Fibroblast of skin of left biceps (primary cell): ENCODE measurements at regions not wholly inside any gene's neighbourhood (a gene's known extent, or its start where the extent isn't known, plus 50 kb on each side); places are given as distances from the start of the nearest gene placed in this dataset.
A peak's percentile ranks its signal among the peaks of the same experiment; 100 is the strongest.

ENCODE experiments used
- DNase-seq, 2 experiments: peaks; one replicate each; pipeline ENCODE4 v3.0.0-alpha.2; 2013; ENCODE audit warnings: low read depth in 2 of 2

DNA sequence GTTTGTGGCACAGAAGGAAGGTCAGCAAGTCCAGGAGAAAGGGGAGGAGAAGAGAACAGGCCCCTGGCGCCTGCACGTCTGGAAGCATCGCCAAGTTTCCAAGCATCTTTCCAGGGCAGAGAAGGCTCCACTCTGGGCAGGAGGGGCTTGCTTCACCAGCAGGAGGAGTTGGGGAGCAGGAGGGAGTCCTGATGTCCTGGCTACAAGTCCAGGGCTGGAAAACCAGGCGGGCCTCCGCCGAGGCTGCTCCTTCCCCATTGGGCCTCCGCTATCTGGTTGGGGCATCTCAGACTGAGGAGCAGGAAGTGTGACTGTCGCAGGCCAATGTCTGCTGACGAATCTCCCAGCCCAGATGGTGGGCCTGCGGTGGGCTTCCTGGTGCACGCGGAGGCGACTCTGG lies 421.9 kb downstream of the PREX1 start:
- DNase-seq, result no peak

DNA sequence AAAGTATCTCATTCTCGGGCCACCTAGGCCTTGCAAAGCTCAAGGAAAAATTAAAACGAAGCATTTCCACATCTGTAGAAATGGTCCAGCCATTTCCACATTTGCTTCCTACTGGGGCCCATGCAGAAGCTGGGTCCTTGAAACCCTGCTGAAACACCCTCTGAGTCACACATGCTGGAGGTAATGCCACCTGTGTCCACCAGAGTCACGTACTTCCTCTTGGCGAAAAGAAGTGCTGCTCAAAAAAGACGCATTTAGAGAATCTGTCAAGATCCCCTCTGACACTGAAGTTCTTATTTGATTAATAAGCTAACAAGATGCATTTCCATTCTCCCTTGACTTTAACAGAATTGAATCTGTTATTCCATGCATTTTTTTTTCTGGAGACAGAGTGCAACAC lies 423.2 kb downstream of the PREX1 start:
- no peak for DNase-seq

DNA sequence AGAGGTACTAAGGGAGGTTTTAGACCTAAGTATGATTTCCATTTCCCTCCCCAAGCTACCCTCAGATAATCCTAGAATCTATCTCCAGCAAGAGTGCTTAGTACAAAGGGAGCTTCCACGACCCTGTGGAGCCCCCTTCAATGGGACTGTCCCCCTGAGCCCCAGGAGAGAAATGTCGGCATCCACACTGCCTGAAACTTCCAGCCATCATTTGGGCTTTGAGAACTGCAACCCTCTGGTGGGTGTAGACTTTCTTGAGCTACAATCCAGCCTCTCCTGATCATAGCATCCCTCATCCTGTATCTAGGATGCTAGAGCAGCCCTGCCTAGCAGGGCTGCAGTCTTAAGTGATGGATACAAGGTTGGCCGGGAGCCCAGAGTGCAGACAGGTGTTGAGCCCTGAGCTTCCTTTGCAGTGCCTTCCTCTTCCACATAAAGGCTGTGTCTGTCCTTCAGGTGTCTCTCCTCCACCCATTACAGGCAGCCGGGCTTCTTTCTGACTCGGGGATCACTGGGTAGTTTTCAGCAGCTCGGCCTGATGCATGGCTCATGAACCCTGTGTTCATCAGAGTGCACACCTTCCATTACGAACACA lies 424.5 kb downstream of the PREX1 start:
- no peak for DNase-seq

DNA sequence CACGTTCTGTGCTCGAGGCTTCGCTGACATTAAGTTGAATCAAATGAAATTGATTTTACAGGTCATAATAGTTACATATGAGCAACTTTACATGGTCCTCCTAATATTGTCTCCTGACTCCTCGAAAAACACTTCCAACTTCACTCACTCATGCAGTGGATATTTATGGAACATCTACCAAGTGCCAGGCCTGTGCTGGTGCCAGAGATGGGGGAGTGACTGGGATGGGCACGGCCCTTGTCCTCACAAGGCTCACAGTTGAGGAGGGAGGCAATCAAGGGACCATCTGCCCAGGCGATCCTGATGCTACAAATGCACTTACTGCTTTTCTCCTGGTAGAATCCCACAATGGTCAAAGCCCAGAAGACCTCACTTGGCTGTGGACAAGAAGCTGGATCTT lies 426.4 kb downstream of the PREX1 start:
- DNase-seq, result no peak

DNA sequence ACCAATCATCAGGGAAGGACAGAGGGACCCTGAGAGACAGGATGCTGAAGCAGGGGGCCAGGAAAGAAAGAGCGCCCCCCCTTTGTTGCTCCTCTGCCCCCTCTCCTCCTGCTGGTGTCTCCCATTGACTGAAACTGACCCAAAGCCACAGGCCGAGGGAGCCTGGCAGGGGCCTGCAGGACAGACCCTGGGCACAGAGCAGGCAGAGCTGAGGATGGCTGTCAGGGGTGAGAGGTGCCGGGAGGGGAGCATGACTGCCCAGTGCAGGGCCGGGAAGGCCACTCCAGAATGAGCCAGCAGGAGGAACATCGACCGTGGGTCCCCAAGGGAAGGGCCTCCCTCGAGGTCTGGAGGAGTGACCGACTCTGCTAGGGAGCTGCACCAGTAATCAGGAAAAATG lies 427.8 kb downstream of the PREX1 start:
- DNase-seq, result no peak

DNA sequence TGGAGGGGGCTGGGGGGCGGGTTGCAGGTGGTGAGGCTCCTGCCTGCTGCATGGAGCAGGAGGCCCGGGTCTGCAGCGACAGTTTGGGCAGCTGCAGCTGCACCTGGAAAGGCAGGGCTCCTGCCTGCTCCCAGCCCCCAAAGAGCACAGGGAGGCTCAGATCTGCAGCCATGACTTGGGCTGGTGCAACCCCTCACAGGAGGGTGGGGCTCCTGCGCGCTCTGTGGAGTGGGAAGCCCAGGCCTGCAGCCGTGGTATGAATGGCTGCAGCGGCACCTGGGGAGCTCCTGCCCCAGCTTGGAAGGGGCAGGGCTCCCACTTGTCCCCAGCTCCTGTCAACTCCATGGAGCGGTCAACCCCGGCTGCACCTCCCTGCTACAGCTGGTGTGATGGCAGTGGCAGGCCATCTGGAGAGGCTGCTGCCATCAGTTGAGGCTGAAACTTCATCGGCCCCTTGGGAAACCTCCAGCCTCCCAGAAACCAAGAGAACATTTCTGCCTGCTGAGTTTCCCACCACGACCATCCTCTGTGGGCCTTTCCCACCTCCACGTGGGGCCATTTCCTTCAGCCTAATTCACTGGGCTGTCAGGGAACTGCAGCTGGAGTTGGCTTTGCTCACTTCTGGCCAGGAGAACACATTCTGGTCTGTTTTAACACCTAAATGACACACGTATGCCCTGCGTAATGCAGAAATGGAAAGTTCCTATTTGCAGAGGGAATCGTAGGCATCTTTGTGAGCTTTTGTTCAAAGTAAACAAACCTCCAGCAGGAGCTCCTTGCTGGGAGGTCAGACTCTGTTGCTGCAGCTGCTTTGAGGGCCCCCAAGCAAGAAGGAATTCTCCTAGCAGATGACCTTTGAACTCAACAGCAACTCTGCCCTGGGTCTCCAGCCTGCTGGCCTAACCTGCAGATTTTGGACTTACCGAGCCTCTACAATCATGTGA lies 429.0 kb downstream of the PREX1 start:
- peak in 1 of 2 experiments; percentile 11 for DNase-seq

DNA sequence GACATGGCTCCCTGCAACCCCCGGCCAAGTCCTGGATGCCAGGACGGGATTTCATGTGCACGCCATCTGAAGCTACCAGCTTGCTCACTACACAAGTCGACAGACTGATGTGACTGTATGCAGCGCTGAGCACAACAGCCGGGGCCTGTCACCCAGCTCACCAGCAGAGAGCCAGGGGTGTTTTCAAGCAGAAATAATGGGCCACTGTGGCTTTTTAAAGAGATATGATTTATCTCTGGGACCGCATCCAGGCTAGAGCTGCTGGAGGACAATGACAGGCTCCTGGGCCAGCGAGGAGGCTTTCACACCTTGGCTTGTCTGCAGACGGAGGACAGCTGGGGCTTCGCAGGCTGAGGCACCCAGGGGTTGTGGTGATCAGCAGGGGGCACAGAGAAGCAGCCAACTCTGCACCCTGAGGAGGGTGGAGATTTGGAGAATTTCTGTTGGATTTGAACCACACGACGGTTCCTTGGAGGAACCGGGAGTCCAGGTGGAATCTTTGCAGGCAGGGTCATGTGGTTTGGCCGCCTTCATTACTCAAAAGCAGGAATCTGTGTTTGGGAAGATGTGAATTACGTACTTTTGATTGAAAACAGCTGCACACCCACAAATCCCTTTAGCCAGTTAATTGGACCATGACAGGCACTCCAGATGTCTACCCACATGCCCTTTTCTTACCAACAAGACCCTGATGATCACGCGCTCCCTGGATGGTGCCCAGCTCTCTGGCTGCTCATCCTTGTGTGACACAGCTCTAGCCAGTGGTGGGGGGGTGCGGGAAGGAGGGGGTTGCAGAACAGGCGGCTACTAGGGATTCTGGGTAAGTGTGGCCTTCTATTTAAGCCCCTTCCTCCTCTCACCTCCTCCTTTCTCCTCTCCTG lies 430.6 kb downstream of the PREX1 start:
- peak; percentile 16 to 19 for DNase-seq

DNA sequence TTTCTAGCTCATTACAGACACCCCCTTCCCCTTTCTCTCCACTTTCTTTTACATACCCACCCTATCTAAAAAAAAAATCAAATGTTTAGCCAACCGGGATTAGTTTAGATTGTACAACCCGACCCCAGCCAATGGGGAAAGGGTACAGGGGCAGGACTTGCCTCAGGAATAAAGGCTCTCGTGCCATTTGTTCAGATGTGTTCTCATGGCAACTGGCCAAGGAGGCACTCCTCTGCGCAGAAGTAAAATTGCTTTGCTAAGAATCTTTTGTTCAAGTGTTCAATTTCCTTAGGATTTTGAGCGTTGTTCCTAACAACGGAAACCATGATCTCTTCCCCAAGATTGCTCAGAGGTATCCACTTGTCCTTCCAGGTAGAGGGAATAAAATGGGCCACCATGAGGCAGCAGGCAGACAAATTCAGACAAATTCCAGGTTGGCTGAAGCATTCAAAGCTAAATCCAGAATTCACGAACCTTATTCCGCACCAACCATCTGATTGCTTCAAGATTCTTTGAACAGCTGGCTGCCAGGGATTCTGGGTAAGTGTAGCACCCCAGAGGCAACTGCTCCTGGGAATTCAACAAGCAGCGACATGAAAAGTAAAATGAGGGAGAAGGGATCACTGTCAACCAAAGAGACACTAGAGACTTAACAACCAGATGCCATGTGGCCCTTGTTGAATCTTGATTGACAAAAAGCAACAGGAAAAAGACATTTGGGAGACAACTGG lies 431.8 kb downstream of the PREX1 start:
- DNase-seq, result no peak

DNA sequence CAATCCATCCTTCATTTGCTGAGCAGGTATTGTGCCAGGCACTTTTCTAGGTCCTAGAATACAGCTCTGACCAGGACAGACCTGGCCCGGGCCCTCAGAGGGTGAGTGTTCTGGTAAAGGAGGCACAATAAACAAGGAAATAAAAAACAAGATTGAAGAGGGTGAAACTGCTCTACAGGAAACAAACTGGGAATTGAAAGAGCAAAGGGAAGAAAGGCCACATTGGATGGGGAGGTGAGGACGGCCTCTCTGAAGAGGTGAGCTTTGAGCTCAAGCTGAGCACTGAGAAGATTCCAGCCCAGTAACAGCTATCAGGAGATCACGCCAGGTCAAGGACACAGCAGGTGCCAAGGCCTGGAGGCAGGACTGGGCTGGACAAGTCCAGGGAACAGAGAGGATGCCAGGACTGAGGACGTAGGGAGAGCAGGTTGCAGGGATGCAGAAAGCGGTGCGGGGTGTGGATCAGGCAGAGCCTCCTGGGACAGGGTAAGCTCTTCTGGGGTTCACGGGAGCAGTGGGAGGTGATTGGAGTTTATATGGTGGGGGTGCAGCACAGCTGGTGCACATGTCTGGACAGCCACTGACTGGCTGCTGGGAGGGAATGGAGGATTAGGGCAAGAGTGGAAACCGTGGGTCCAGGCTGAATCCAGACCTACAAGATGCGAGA lies 433.3 kb downstream of the PREX1 start:
- DNase-seq, result no peak

DNA sequence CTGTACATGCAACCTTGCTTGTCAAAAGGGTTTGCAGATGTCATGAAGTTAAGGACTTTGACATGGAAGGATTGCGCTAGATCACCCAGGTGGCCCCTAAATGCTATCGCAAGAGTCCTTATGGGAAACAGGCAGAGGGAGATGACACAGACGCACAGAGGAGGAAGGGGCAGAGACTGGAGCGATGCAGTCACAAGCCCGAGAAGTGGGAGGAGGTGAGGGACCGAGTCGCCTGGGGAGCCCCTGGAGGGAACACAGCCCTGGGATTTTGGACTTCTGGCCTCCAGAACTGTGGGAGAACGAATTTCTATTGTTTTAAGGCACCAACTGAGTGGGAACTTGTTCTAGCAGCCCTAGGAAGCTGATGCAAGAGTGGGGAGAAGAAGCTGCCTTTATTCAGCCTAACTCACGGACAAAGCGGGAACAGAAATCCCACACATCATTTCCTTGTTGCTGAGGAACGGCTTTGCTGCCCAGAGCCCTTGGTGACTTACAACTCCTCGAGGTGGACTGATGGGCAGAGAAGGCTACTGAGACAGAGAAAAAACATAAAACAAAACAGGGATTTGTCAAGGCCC lies 434.0 kb downstream of the PREX1 start:
- no peak for DNase-seq

DNA sequence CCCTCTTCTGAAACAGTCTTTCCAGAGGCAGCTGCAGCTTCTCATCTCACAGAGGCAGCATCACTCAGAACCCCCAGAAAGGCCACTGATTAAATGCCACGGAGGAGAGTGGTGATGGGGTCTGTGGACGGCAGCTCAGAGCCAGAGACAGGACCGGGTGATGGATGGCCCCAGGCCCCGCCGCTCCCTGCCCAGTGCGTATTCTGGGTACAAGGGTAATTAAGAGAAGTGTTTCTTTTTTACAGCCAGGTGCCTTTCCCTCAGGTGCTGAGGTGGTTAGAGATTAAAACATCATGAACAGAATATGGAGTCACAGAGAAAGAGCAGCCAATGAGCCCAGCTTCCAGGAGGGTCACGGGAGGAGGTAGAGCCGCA lies 434.5 kb downstream of the PREX1 start:
- DNase-seq, result no peak

DNA sequence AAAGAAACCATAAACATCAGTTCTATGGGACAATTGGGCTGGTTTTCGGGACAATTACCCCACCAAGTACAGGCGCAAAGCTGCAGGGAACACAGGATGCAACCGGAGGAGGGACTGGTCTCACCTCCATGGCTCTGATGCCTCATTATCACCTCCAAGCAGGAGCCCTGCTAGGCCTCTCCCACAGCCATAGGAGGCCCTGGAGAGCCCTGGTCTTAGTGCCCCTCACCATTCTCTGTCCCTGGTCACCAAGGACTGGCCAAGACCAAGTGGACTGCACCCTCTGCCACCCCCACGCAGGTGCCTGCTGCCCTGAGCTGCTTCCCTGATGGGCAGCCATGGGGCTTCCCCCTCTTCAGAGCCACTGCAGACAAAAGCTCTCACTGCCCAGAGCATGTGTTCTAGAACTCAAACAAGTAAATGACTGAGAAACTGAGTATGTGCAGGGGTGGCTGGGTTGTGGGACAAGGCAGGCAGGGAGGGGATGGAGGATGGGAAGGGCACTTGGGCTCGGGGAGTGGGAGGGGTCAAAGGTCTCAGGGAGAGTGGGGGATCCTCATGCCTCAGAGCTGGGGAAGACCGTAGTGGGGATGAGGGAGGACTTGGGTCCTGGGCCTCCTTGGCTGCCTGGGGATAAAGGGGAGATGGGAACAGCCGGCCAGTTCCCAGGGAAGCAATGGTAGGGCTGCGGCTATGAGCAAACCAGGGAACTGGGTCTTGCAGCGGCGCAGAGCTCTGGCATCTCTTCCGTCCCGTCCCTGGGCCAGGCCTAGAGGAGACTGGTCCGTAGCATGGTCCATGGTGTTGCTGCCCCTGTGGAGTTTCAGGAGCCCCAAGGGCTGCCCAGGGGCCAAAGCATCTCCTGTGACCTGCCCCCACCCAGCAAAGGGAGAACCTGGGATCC lies 435.1 kb downstream of the PREX1 start:
- no peak for DNase-seq

DNA sequence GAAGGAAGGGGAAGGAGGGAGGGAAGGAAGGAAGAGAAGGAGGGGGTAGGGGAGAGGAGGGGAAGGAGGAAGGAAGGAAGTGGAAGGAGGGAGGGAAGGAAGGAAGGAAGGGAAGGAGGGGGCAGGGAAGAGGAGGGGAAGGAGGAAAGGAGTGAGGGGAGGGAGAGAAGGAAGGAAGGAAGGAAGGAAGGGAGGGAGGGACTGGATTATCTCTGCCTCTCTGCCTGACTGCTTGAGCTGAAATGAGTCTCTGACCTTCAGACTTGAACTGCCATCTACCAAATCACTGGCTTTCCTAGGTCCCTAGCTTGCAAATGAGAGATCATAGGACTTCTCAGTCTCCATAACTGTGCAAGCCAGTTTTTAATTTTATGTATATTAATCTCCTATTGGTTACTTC lies 436.8 kb downstream of the PREX1 start:
- no peak for DNase-seq

DNA sequence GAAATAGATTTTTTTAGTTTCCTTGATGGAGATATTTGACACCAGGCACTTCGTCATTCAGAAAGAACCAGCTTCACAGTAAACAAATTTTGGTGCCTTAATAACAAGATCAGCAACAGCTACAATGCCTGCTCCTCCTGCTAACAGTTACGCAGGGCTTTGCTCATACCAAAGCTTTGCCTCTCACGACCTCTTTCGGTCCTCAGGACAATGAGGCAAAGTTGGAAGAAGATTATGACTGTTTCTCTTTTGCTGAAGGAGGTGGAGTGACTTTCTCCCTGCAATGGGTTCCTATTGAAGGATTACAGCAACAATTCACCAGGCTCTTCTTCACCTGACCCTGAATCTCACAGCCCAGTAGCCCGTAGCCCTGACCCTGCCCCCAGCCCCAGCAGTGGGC lies 440.1 kb downstream of the PREX1 start:
- no peak for DNase-seq

DNA sequence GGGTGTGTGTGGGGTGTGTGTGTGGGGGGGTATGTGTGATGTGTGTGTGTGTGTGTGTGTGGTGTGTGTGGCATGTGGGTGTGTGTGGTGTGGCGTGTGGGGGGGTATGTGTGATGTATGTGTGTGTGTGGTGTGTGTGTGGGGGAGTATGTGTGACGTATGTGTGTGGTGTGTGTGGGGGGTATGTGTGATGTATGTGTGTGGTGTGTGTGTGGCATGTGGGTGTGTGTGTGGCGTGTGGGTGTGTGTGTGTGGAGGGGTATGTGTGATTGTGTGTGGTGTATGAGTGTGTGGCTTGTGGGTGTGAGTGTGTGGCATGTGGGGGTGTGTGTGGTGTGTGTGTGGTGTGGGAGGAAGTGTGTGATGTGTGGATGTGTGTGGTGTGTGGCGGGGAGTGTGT lies 442.3 kb downstream of the PREX1 start:
- no peak for DNase-seq

DNA sequence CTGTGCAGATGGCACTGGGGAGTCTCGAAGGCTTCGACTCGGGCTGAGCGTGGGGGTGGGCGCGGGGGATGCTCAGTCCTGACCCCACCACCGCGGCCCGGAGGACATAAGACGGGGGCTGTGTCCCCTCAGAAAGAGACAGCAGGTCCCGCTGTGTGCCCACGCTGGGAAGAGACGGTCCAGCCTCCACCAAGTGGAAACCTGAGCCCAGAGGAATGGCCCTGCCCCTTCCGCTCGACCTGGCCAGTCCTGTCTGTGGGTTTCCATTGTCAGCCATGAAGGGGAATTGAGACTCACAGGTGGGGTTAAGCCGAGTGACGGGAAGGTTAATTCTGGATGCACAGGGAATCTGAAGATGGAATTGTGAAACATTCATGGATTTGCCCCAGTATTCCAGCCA lies 442.7 kb downstream of the PREX1 start:
- no peak for DNase-seq

DNA sequence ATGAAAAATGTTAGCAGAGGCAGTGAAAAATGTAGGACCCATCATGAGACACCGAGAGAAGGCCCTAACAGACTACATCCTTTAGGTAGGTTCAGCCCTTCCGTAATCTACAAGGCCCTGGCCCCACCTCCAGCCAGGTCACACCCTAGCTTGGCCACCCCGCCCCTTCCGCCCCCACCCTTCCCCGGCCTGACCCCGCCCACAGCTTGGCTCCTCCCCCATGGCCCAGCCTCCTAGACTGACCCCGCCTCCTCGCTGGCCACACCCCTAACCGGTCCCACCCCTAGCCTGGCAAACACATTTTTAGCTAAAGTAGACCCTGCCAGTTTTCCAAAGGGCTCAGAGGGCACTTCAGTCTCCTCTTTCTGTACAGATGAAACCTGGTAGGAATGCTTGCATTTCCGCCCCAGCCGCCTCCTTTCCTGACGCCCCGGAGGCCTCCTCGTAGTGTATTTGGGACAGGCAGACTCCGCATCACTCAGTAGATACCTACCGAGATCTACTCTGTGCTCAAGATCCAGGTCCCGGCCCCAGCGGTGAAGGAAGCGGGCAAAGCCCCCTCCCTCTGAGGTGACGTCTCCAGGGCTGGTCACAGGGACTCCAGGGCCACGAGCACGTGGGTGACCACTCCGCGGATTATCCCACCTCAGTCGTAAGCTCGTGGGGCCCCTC lies 443.5 kb downstream of the PREX1 start:
- DNase-seq, result no peak

DNA sequence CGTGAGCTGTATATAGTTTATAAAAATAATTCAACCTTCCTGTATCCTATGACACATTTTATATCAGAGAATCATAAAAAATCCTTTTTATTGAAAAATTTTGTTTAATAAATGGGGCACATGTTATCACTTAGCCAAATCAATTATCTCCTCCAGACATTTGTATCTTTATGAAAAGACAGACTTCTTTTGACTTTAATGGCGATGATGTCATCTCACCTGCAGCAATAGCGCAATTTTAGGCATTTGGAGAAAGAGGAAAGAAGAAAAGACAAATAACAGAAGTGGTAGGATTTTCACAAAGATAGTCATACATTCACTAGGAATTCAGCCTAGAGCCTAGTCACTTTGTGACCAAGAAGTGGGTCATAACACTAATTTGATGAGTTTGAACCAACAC lies 444.5 kb downstream of the PREX1 start:
- no peak for DNase-seq

DNA sequence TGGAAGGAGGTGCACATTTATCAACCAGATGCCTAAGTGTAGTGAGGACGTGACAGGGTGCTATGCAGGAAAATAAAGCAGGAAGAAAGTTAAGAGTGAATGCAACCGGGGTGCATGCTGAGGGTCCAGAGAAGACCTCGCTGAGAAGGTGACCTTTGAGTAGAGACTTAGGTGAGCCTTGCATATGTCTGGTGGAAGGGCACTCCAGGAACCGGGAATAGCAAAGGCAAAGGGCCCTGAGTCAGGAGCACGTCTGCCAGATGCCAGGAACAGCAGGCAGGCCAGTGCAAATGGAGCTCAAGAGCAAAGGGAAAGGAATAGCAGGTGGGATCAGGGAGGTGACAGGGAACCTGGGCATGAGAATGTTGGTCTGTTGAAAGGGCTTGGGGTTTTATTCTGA lies 445.5 kb downstream of the PREX1 start:
- no peak for DNase-seq
